ENCODE measurements at regions not wholly inside any gene's neighbourhood (a gene's known extent, or its start where the extent isn't known, plus 50 kb on each side); places are given as distances from the start of the nearest gene placed in this dataset.

DNA sequence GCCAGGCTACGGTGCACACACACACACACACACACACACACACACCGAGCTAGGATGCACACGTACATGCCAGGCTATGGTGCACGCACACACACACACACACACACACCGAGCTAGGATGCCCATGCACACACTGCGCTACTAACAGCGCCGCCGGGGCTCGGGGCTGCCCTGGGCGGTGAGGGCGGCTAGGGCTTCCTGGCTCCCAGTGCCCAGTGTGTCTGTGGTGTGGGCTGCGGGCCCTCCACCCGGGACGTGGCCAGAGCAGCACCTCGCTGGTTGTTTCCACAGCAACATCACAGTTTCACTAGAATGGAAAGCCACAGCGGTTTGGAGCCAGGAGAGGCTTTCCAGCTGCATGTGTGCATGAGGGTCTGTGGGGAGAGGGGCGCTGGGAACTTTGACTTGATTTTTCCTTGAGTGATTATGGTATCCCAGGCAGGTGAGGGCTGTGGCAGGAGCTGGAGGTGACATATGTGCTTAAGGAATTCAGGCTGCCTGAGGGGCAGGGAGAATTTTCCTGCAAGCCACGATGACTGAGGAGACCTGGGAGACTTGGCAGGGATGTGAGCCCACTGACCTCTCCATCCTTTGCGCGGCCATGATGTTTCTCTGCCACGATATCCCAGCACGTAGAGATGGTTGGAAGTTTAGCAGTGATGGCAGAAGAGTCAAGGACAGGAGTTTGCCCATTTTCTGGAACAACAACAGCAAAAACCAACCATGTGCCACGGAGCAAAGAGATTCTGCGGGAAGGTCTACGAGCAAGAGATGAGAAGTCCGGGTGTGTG lies 195.9 kb downstream of the SNX19 start:
- peaks cover 0 to 4% (median 0%) of the 10 kb centered on the region in 4 donors for H3K27me3 ChIP-seq (ENCODE audit: control insufficient read depth in 4 of 4, insufficient read depth in 4 of 4, low read length in 3 of 4)
- H3K9me3 ChIP-seq (ENCODE audit: control insufficient read depth in 4 of 4, low read length in 3 of 4) = no peaks in the 10 kb centered on the region
- WGBS = 86% methylated on average over 27 of the region's 27 CpGs
- H3K36me3 ChIP-seq (ENCODE audit: control insufficient read depth in 4 of 4, insufficient read depth in 3 of 4, low read depth in 1 of 4, low read length in 3 of 4) = no peaks in the 10 kb centered on the region
- DNase-seq (ENCODE audit: low spot score) = no peak
- no peak overlapping the region for H3K4me3 ChIP-seq (ENCODE audit: low read depth in 1 of 3, low read length in 3 of 3)
- no peaks in the 10 kb centered on the region for H3K4me1 ChIP-seq (ENCODE audit: control insufficient read depth in 4 of 4, insufficient read depth in 4 of 4, low read length in 3 of 4)
- TF ChIP-seq HNF4A (conservative IDR thresholded peaks at IDR 0.05) (no peak), SP1 (IDR thresholded peaks at IDR 0.05) (no peak), ATF3 (IDR thresholded peaks at IDR 0.05) (no peak), FOXA2 (IDR thresholded peaks at IDR 0.05) (no peak), RXRA (IDR thresholded peaks at IDR 0.05) (no peak), REST (IDR thresholded peaks at IDR 0.05) (no peak), CTCF (IDR thresholded peaks at IDR 0.05; ENCODE audit: low read depth, low read length, missing input control) (no peak), YY1 (IDR thresholded peaks at IDR 0.05) (no peak)
- no peak overlapping the region for H3K9ac ChIP-seq (ENCODE audit: low read depth in 1 of 2, low read length in 2 of 2)
- no peak overlapping the region for H3K27ac ChIP-seq (ENCODE audit: low read depth in 1 of 2, low read length in 2 of 2)

DNA sequence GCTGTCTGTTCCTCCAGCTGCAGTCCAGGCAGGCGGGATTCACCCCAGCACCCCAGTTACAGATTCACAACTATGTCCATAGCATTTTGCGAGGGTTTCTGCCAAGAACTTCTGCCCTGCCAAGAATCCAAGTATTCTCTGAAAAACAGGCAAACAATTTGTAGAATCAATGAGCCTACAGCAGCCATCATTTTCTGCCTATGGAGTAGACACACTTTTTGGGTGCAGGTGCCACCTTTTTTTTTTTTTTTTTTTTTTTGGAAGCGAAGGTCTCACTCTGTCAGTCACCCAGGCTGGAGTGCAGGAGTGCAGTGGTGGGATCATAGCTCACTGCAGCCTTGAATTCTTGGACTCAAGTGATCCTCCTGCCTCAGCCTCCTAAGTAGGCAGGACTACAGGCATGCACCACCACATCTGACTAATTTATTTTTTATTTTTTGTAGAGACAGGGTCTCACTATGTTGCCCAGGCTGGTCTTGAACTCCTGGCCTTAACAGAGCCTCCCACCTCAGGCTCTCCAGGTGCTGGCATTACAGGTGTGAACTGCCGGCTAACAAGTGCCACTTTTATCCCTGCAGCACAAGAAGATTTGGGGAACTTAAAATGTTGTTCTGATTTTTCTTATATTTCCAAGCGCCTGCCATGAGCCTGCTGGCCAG lies 195.1 kb downstream of the SNX19 start:
- Histone ChIP-seq H3K9me3 (ENCODE audit: control insufficient read depth in 4 of 4, low read length in 3 of 4) (no peaks in the 10 kb centered on the region), H3K27ac (ENCODE audit: low read depth in 1 of 2, low read length in 2 of 2) (no peak overlapping the region), H3K27me3 (ENCODE audit: control insufficient read depth in 4 of 4, insufficient read depth in 4 of 4, low read length in 3 of 4) (peaks cover 0 to 4% (median 0%) of the 10 kb centered on the region in 4 donors), H3K4me3 (ENCODE audit: low read depth in 1 of 3, low read length in 3 of 3) (no peak overlapping the region), H3K36me3 (ENCODE audit: control insufficient read depth in 4 of 4, insufficient read depth in 3 of 4, low read depth in 1 of 4, low read length in 3 of 4) (no peaks in the 10 kb centered on the region), H3K9ac (ENCODE audit: low read depth in 1 of 2, low read length in 2 of 2) (no peak overlapping the region), H3K4me1 (ENCODE audit: control insufficient read depth in 4 of 4, insufficient read depth in 4 of 4, low read length in 3 of 4) (no peaks in the 10 kb centered on the region)
- 78% methylated on average over 4 of the region's 5 CpGs for WGBS
- TF ChIP-seq YY1 (IDR thresholded peaks at IDR 0.05) (no peak), ATF3 (IDR thresholded peaks at IDR 0.05) (no peak), EGR1 (IDR thresholded peaks at IDR 0.05; ENCODE audit: low read depth in 2 of 2) (no peak), FOXA1 (IDR thresholded peaks at IDR 0.05) (no peak), JUND (IDR thresholded peaks at IDR 0.05) (no peak), TAF1 (conservative IDR thresholded peaks at IDR 0.05) (no peak)
- DNase-seq (ENCODE audit: low spot score) = no peak
